H1 (cell line): ENCODE measurements at regions not wholly inside any gene's neighbourhood (a gene's known extent, or its start where the extent isn't known, plus 50 kb on each side); places are given as distances from the start of the nearest gene placed in this dataset.

ENCODE experiments used
- TF ChIP-seq, protein P1 (sequence below), 3 experiments: IDR thresholded peaks; 1 replicate in 2 of 3; 2 replicates in 1 of 3; pipeline versions ENCODE4 v1.5.1 to v1.6.1; 2011; ENCODE audit warnings: low read length in 3 of 3, mild to moderate bottlenecking in 3 of 3, inconsistent platforms in 2 of 3, low read depth in 1 of 3, moderate library complexity in 1 of 3; ENCODE audit not compliant: insufficient read depth in 1 of 3; ENCODE audit errors: control extremely low read depth in 1 of 3

DNA sequence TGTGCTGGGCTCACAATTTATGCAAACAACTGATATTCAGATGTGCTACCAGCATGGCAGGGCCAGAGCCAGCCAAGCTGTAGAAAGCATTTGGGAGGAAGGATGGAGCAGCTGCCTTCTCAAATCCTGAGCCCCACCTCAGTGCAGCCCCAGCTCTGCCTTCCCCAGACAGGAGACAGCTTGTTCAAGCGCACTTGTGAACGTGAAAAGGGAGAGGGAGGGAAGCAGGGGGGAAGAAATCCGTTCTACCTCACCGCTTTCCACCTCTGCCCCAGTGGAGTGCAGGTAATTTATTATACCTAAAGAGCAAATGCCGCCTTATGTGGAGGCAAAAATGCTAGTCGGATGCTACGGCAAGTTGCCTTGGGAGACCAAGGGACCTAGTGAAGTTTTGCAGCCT lies 66.0 kb upstream of the SLC14A2 start (continued):
- TF ChIP-seq, protein P1, sequence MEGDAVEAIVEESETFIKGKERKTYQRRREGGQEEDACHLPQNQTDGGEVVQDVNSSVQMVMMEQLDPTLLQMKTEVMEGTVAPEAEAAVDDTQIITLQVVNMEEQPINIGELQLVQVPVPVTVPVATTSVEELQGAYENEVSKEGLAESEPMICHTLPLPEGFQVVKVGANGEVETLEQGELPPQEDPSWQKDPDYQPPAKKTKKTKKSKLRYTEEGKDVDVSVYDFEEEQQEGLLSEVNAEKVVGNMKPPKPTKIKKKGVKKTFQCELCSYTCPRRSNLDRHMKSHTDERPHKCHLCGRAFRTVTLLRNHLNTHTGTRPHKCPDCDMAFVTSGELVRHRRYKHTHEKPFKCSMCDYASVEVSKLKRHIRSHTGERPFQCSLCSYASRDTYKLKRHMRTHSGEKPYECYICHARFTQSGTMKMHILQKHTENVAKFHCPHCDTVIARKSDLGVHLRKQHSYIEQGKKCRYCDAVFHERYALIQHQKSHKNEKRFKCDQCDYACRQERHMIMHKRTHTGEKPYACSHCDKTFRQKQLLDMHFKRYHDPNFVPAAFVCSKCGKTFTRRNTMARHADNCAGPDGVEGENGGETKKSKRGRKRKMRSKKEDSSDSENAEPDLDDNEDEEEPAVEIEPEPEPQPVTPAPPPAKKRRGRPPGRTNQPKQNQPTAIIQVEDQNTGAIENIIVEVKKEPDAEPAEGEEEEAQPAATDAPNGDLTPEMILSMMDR (IDR thresholded peaks at IDR 0.05; ENCODE audit: control extremely low read depth in 1 of 3, insufficient read depth in 1 of 3, low read depth in 1 of 3, low read length in 3 of 3) = no peak
